HEK293 (cell line): ENCODE measurements at regions not wholly inside any gene's neighbourhood (a gene's known extent, or its start where the extent isn't known, plus 50 kb on each side); places are given as distances from the start of the nearest gene placed in this dataset.

Experiments
- CTCF ChIA-PET: fragments of 350-600 bp; formaldehyde crosslinking; extraction: SDS; loops from one replicate; lab custom pipeline; 2021; ENCODE audit warnings: antibody characterized with exemption; lab: Yijun Ruan, JAX
- POLR2A ChIA-PET: fragments of 300-600 bp; formaldehyde crosslinking; extraction: SDS; loops from one replicate; lab custom pipeline; 2020; ENCODE audit warnings: antibody characterized with exemption, inconsistent platforms; lab: Yijun Ruan, JAX
- H3K27ac ChIP-seq: fragments of 200-500 bp; sonication (Bioruptor generic); 2 replicates; pipeline ENCODE4 v1.5.1; 2014; ENCODE audit warnings: low read depth, low read length, control low read depth, inconsistent platforms; ENCODE audit errors: extremely low read depth
- H3K36me3 ChIP-seq, 2 experiments: fragments of 200-500 bp in 1 of 2; sonication (Bioruptor generic) in 1 of 2; 1 replicate in 1 of 2; 2 replicates in 1 of 2; pipeline ENCODE4 v1.5.1; 2014 to 2017; ENCODE audit warnings: inconsistent platforms in 2 of 2, low read length in 2 of 2; ENCODE audit not compliant: control insufficient read depth in 2 of 2, insufficient read depth in 1 of 2
- H3K4me1 ChIP-seq: fragments of 200-500 bp; sonication (Bioruptor generic); 2 replicates; pipeline ENCODE4 v1.5.1; 2014; ENCODE audit warnings: mild to moderate bottlenecking, low read length, inconsistent platforms; ENCODE audit not compliant: control insufficient read depth, insufficient read depth
- H3K4me3 ChIP-seq: 2 replicates; pipeline ENCODE4 v1.5.1; 2011; ENCODE audit warnings: low read depth, mild to moderate bottlenecking, control low read depth, low read length, moderate library complexity
- H3K9me3 ChIP-seq: fragments of 200-500 bp; sonication (Bioruptor generic); 2 replicates; pipeline ENCODE4 v1.5.1; 2014; ENCODE audit warnings: low read depth, low read length, inconsistent platforms; ENCODE audit not compliant: control insufficient read depth, insufficient read depth
- ATF2 ChIP-seq: fragments of 450-650 bp; formaldehyde crosslinking; IDR thresholded peaks from 2 replicates; pipeline ENCODE4 v1.5.1; 2016; ENCODE audit warnings: missing biosample characterization, missing genetic modification characterization, low read depth
- FEZF1 ChIP-seq: fragments of 450-650 bp; formaldehyde crosslinking; IDR thresholded peaks from 2 replicates; pipeline ENCODE4 v1.5.1; 2016; ENCODE audit warnings: missing biosample characterization, missing genetic modification characterization
- GLI4 ChIP-seq: fragments of 450-650 bp; formaldehyde crosslinking; IDR thresholded peaks from 2 replicates; pipeline ENCODE4 v1.5.1; 2016; ENCODE audit warnings: missing biosample characterization, missing genetic modification characterization
- HOXA7 ChIP-seq: sonication (generic); formaldehyde crosslinking; IDR thresholded peaks from 2 replicates; pipeline ENCODE4 v1.8.1; 2022; ENCODE audit warnings: missing genetic modification reagents, borderline replicate concordance
- INSM2 ChIP-seq: fragments of 450-650 bp; formaldehyde crosslinking; IDR thresholded peaks from 2 replicates; pipeline ENCODE4 v1.5.1; 2016; ENCODE audit warnings: missing biosample characterization, missing genetic modification characterization
- MEIS1 ChIP-seq: sonication (generic); formaldehyde crosslinking; IDR thresholded peaks from 2 replicates; pipeline ENCODE4 v1.8.1; 2022; ENCODE audit warnings: missing genetic modification reagents, mild to moderate bottlenecking, borderline replicate concordance
- SCRT2 ChIP-seq: fragments of 450-650 bp; formaldehyde crosslinking; IDR thresholded peaks from 2 replicates; pipeline ENCODE4 v1.5.1; 2016; ENCODE audit warnings: missing biosample characterization, missing genetic modification characterization
- ZBTB49 ChIP-seq: fragments of 450-650 bp; formaldehyde crosslinking; IDR thresholded peaks from 2 replicates; pipeline ENCODE4 v1.5.1; 2016; ENCODE audit warnings: missing biosample characterization, missing genetic modification characterization, low read depth
- ZEB2 ChIP-seq: fragments of 450-650 bp; formaldehyde crosslinking; IDR thresholded peaks from 2 replicates; pipeline ENCODE4 v1.5.1; 2016; ENCODE audit warnings: missing biosample characterization, missing genetic modification characterization
- ZNF114 ChIP-seq: fragments of 450-650 bp; formaldehyde crosslinking; IDR thresholded peaks from 2 replicates; pipeline ENCODE4 v1.5.0; 2017; ENCODE audit warnings: missing biosample characterization, missing genetic modification characterization
- ZNF266 ChIP-seq: fragments of 450-650 bp; formaldehyde crosslinking; IDR thresholded peaks from 2 replicates; pipeline ENCODE4 v1.5.1; 2016; ENCODE audit warnings: missing biosample characterization, missing genetic modification characterization, low read depth
- ZNF280C ChIP-seq: fragments of 450-650 bp; formaldehyde crosslinking; IDR thresholded peaks from 2 replicates; pipeline ENCODE4 v1.5.1; 2016; ENCODE audit warnings: missing biosample characterization, missing genetic modification characterization
- ZNF302 ChIP-seq: fragments of 450-650 bp; formaldehyde crosslinking; IDR thresholded peaks from 2 replicates; pipeline ENCODE4 v1.5.1; 2016; ENCODE audit warnings: missing biosample characterization, missing genetic modification characterization, low read depth
- ZNF416 ChIP-seq: fragments of 450-650 bp; formaldehyde crosslinking; IDR thresholded peaks from 2 replicates; pipeline ENCODE4 v1.5.1; 2016; ENCODE audit warnings: missing biosample characterization, missing genetic modification characterization
- ZNF544 ChIP-seq: fragments of 450-650 bp; formaldehyde crosslinking; IDR thresholded peaks from 2 replicates; pipeline ENCODE4 v1.5.0; 2017; ENCODE audit warnings: missing biosample characterization, missing genetic modification characterization
- ZNF596 ChIP-seq: fragments of 450-650 bp; IDR thresholded peaks from 2 replicates; pipeline ENCODE4 v1.5.0; 2018; ENCODE audit warnings: missing biosample characterization, mild to moderate bottlenecking, missing genetic modification characterization, moderate library complexity
- ZNF623 ChIP-seq: fragments of 450-650 bp; formaldehyde crosslinking; IDR thresholded peaks from 2 replicates; pipeline ENCODE4 v1.5.1; 2016; ENCODE audit warnings: missing biosample characterization, missing genetic modification characterization
- ZNF624 ChIP-seq: fragments of 450-650 bp; formaldehyde crosslinking; IDR thresholded peaks from 2 replicates; pipeline ENCODE4 v1.5.1; 2017; ENCODE audit warnings: missing biosample characterization, missing genetic modification characterization
- ZNF629 ChIP-seq: fragments of 450-650 bp; formaldehyde crosslinking; IDR thresholded peaks from 2 replicates; pipeline ENCODE4 v1.5.1; 2017; ENCODE audit warnings: missing biosample characterization, missing genetic modification characterization
- ZNF704 ChIP-seq: fragments of 450-650 bp; formaldehyde crosslinking; IDR thresholded peaks from 2 replicates; pipeline ENCODE4 v1.5.1; 2016; ENCODE audit warnings: missing biosample characterization, missing genetic modification characterization

GRCh38 chr2:215755641-215756345 lies 257.6 kb downstream of the MREG start:
- POLR2A ChIA-PET, result no interaction called here
- no peak for TF ChIP-seq ZNF114
- TF ChIP-seq FEZF1 (tag by site-specific recombination), result no peak
- no peak for TF ChIP-seq ZNF623 (tag by site-specific recombination)
- TF ChIP-seq ZNF416, result no peak
- TF ChIP-seq ZNF596 (tag by site-specific recombination), result no peak
- no peak for TF ChIP-seq ATF2
- TF ChIP-seq ZNF704, result no peak
- TF ChIP-seq HOXA7, result no peak
- TF ChIP-seq ZNF280C (tag by site-specific recombination), result no peak
- TF ChIP-seq ZNF629, result no peak
- no peak for TF ChIP-seq ZBTB49 (tag by site-specific recombination)
- no peak for TF ChIP-seq ZNF624 (tag by site-specific recombination)
- TF ChIP-seq ZNF302 (tag by site-specific recombination), result no peak
- TF ChIP-seq MEIS1 (CRISPR knock-in tag), result no peak
- no peak for TF ChIP-seq ZEB2 (tag by site-specific recombination)
- no peak for TF ChIP-seq SCRT2 (tag by site-specific recombination)
- TF ChIP-seq INSM2 (tag by site-specific recombination), result no peak
- TF ChIP-seq ZNF266 (tag by site-specific recombination), result no peak
- TF ChIP-seq ZNF544 (tag by site-specific recombination), result no peak
- no peak for TF ChIP-seq GLI4 (tag by site-specific recombination)
- TF ChIP-seq, all 188 proteins: peak for 0
- H3K27ac ChIP-seq, result no peak overlapping the region
- no peaks in the 10 kb centered on the region for H3K9me3 ChIP-seq
- H3K4me3 ChIP-seq, result no peak overlapping the region
- H3K36me3 ChIP-seq, result no peaks in the 10 kb centered on the region
- CTCF ChIA-PET, result interaction anchor here (0.6 kb wide), 1 partner anchor 1149 kb away, joined by 3 read pairs; no protein-coding TSS in a partner anchor
- H3K4me1 ChIP-seq, result no peaks in the 10 kb centered on the region
